ENCODE measurements at regions not wholly inside any gene's neighbourhood (a gene's known extent, or its start where the extent isn't known, plus 50 kb on each side); places are given as distances from the start of the nearest gene placed in this dataset.

DNA sequence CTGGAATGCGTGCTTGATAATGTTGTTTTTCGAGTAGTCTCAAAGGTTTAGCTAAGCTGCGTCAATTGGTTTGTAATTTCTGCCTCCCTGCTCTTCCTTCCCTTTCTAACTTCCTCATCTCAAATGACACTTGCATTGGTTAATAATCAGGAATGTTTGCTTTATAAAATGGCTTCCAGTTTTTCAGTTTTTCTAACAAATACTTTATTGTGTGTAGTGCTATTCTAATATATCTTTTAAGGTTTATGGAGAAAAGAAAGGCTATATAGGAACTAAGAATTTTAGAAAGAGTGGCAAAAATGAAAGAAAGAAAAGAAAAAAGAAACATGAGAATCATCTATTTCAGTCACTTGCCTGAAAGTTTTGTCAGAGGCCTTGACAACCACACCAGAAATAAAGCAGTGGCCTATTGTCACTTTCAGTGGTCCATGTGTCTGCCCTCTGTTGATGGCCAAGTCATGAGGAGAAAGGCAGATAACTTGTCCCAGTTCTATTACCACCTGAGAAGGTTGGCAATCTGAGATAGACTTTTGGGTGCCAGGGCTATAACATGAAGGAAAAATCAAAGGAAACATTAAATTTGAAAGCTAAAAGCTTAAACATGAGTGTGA lies 221.9 kb upstream of the KITLG start:
- DNase-seq, result no peak

DNA sequence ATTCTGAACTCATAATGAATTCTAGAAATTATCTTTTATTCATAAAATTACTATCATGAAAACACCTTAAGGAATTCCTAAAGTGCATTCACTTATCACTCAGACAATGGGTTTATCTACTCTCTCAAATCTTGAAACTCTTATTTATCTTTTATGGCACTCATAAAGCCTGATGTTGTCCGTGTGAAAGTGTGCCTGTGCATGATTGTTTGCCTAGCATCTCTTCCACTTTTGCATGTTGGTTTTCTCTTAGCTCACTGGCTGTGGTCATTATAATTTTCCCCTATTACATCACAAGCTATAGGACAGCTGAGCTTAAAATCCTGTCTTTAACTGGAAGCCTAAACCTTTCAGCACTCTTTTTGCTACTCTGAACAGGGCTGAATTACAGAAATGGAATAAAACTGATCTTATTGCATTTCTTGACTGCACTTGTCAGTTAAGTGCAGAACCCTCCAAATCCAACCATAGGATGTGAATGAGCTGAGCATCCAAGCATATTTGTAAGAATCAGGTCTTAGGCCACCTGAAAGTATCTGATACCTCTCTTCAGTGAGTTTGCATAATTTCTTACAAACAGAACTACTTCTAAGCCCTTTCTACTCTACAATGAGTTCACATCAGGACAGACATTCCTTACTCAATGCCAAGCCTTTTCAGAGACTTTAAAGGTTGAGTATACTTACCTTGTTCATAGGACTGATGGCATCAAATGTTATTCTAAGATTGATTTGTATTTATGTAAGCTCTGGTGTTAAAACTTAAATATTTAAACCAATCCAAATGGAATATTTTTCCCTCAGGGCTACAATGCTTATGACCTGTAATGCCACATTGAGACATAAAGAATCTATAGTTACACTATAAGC lies 221.2 kb upstream of the KITLG start:
- DNase-seq, result no peak

DNA sequence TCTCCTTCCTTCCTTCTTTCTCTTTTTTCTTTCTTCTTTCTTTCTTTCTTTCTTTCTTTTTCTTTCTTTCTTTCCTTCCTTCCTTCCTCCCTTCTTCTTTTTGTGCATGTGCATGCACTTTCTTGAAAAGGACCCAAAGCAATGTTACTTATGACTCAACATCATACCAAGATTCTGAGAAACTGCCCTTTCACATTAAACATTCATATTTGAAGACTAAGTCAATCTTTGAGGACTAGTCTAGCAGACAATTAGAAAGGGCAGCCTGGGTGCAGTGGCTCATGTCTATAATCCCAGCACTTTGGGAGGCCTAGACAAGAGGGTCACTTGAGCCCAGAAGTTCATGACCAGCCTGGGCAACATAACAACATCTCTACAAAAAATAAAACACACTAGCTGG lies 212.8 kb upstream of the KITLG start:
- DNase-seq, result no peak

DNA sequence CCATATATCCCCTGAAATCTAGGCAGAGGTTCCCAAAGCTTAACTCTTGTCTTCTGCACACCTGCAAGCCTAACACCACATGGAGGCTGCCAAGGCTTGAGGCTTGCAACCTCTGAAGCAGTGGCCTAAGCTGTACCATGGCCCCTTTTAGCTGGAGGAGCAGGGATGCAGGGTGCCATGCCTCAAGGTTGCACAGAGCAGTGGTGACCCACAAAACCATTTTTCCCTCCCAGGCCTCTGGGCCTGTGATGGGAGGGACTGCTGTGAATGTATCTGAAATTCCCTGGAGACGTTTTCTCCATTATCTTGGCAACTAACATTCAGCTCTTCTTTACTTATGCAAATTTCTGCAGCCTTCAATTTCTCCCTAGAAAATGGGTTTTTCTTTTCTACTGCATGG lies 210.0 kb upstream of the KITLG start:
- DNase-seq, result no peak

DNA sequence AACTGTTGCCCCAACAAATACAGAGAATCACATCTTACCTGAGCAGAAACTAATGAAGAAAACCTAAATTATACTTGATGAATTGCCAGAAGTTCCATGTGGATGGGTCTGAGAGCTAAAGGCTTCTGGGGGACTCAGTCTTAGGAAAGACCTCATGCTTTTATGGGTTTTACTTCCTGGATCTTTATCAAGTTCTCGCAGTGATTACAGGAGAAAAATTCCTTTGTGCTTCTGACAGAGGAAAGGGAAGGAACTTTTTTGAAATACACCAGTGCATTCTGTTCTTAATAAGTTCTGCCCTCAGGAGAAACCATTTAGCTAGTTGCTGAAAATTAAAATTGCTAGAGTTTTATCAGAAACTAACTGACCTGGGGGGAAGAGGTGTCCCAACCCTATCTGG lies 203.9 kb upstream of the KITLG start:
- DNase-seq, result no peak

DNA sequence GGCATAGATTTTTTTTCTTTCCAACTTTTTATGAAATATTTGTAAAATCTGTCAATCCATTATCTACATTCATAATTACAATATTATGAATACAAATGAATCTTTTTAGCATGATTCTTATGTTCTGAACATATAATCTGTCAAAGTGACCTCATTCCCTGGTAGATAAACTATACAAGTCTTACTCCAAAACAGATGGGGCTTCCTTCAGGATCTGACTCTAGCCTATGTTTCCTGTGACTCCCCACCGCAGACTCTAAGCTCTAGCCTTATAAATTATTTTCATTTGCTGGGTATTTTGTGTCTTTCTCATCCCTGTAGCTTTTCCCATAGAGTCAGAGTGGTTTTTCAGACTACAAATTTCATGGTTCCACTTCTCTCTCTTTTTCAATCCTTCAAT lies 202.1 kb upstream of the KITLG start:
- DNase-seq, result no peak

DNA sequence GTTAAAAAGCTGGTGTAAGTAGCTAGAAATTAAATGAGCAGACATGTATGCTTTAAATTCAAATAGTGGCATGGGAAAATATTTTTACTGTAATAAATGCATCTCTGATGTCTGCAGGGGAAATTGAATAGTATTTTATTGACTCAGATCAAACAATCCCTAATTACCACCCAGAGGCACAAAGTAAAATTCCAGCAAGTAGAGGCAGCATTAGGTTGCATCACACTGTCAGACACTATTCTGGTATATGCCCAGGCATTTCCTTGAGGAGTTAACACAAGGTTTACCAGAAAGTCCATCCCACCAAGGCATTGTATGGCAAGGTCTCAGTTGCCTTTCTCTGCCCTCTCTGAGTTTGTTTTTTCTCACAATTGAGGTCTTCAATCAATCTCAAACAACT lies 201.6 kb upstream of the KITLG start:
- DNase-seq, result no peak

DNA sequence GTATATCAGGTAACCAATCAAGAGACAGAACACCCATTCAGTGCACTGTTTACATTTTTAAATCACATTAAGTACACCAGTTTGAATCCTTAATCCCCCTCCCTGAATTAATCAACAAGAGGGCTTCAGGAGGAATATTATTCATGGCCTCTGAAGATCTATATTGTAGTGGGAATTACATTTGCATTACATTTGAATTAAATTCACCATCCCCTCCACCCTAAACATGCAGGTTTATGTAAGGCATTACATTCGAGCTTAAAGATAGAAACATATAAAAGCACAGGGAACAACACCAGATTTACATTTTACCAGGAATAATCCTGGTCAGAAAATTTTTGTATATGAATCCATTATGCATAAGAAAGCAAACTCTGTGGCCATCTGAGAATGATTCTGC lies 197.8 kb upstream of the KITLG start:
- no peak for DNase-seq

DNA sequence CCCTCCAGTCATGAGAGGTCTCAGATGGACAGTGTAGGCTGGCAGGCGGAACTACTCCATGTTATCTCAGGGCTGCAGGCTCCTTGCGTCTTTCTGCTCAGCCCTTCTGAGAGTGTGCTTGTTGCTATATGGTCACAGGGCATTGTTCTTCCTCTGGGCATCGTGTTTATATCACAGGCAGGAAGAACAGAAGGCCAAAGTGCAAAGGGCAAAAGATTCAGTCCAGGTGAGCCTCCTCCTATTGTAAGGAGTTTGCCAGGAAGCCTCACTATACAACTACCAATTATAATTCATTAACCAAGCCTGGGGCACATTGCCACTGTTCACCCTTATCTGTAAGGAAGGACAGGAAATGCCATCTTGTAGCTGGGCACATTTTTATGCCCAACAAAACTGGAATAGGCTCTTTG lies 195.5 kb upstream of the KITLG start:
- no peak for DNase-seq

DNA sequence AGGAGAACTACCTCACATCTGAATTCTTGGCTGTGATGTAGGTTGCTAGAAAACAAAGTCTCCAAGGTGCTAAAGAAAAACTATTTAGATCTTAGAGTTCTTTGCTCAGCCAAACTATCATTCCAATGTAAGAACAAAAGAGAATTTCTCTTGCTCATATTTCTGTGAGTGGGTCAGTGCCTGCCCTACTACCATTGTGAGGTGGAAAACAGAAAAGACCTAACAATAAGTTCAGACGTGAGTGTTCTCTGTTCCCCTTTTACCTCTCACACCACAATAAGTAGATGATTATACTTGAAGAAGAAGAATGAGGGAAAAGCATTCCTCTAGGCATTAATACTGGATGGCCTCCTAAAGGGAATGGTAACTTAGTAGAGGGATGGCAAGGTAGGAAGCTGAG lies 187.4 kb upstream of the KITLG start:
- no peak for DNase-seq

DNA sequence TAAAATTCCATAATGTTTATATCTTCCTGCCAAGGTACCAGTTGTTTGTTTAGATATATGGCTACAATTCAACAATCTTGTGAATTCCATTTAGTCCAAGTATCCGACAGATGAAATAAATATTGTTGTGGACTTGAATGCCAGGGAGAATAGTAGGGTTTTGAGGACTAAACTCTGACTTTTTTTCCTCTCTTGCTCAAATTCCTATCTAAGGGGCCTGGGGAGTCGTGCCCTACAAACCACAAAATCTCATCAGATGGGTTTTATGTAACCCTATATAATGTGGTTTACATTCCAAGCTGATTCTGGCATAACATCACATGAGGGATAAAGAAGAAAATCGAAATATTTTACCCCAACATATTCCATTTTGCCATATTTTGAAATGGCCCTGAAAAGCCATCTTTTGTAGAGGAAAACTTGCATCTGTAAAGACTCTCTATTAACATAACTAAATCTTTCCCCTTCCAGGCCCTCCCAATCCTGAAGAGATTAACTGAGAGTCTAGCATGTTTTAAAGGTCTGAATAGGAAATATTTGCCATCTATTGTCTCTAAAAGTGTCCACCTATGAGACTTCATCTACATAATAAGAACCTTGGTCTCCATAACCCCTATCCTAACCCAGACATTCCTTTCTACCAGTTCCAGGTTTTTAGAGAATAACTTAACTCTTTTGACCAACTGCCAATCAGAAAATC lies 184.7 kb upstream of the KITLG start:
- no peak for DNase-seq

DNA sequence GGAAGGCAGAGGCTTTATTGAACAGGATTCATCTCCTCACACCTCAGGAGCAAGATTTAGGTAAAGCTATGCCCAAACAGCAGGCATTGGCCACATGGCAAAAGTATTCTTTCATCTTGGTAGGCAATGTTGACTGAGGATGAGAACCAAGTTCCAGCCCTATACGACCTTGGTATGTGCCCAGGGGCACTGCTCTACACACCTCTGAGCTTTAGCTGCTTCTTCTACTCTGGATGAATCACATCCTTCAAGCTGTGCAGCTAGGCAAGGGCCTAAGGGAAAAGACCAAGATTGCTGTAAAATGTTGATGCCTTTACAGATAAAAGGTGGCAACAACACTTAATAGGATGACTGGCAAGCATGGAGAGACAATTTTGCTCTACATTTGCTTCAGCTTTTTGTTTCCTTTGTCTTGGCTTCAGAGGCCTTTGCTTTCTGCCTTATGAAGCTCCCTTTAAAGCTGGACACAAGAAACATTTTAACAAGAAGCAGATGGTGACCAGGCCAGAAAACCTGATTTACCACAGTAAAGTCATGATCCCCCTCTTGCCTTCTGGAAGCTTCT lies 183.3 kb upstream of the KITLG start:
- DNase-seq, result no peak

DNA sequence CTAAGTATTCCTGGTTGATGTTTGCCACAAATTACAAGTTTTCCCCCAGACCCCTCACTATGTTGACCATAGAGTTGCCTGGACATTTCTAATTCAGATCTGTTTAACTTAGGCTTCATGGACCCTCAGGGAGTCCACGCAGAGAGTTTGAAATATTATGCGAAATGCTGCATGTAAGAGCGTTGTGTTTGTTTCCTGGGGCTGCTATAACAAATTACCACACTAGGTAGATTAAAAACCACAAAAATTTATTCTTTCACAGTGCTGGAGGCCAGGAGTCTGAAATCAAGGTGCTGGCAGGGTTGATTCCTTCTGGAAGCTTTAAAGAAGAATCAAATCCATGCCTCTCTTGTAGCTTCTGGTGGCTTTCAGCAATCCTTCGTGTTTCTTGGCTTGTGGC lies 177.9 kb upstream of the KITLG start:
- DNase-seq, result no peak

DNA sequence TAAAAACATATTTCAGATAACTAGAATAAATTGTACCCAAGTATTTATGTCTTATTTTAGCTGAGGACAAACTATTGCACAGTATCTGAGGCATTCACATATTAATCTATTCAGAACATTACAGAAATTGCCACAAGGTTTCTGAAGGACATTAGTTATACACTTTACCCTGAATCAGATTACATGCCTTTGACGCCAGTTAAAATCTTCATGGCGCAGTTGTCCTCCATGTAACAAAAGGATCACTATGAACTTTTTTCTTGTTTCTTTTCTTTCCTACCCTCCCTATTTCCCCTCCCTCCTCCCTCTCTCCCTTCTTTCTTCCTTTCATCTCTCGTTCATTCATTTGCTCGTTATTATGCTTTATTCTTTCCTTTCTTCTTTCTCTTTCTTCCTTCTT lies 176.6 kb upstream of the KITLG start:
- no peak for DNase-seq

DNA sequence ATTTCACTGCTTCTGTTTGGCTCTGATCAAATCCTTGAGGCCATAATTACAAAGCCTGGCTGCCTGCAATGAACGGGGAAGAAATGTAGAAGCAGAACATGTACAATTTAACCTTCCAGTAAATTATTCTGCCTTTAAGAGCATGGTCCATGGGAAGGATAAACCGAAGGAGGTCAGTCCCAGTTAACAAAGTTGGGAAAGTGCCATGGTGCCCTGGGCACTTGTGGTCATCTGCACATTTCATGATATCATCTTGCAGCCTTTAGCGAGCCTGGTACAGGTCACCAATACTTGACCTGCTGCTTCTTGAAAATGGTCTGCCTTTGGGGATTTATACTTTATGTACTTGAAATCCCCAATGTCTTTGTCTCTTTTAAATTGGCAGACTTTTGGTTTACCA lies 175.9 kb upstream of the KITLG start:
- DNase-seq, result no peak

DNA sequence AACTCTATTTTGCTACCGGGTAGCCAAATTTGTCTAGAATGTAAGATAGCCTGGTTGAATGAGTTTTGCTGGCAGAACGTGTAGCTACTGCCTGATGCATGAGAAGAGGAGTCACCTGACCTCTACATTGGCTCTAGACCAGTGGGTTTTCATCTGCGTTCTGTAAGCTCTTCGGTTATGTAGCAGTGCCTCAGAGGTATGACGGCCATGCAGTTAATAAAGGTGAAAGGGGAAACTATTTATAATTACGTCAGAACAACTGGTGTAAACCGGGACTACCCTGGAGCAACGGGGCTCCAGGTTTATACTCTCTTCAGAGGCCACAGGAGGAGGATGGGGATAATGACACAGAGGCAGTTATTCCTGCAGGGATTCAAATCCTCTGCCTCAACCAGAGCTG lies 173.4 kb upstream of the KITLG start:
- DNase-seq, result no peak

DNA sequence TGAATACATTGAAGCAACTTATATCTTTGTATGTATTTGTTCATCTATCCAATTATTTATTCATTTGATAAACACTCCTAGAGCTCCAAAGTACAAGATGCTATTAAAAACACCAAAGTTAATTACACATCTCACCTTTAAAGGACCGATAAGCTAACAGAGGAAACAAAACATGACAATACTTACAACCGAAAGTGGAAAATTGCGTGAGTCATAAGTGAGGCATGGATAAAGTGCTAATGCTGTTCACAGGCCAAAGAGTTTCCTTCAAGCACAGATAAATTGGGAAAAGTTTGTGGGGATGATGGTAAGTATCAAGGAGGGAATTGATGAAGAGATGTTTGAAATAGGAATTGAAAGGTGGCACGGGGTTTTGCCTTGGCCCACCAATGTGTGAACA lies 172.8 kb upstream of the KITLG start:
- DNase-seq, result no peak

DNA sequence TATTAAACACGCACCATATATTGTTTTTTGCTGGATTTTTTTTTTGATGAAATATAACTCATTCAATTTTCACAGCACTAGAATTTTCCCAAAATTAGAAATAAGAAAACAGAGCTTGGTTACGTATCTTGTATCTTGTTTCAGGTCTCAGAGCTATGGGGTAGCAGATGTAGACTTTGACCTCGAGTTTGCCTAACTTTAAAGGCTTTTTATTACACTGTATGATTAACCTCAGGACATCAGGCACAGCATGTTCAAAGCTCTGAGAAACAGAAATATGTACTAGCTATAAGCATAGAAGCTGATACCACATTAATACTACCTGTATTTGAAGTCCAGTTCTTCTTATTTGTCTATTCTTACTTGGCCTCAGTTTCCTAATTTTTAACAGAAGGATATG lies 171.9 kb upstream of the KITLG start:
- no peak for DNase-seq

DNA sequence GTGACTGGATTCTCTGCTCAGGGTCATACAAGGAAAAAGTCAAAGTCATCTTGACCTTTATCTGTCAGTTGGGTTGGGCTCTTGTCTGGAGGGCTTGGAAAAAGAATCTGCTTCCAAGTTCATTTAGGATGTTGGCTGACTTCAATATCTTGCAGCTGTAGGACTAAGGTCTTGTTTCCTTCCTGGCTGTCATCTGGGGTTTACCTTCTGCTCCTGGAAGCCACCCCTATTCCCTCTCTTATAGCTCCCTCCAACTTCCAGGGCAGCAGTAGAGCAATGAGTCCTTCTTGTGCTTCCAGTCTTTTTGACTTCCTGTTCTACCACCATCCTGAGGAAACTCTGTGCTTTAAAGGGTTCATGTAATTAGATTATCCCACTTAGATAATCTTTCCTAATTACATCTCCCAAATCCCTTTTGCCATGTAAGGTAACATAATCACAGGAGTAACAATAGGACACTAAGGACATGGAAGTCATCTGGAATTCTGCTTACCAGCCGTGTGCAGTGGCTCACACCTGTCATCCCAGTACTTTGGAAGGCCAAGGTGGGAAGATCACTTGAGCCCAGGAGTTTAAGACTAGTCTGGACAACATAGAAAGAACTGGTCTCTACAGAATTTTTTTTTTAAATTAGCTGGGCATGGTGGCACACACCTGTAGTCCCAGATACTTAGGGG lies 170.7 kb upstream of the KITLG start:
- DNase-seq, result no peak

DNA sequence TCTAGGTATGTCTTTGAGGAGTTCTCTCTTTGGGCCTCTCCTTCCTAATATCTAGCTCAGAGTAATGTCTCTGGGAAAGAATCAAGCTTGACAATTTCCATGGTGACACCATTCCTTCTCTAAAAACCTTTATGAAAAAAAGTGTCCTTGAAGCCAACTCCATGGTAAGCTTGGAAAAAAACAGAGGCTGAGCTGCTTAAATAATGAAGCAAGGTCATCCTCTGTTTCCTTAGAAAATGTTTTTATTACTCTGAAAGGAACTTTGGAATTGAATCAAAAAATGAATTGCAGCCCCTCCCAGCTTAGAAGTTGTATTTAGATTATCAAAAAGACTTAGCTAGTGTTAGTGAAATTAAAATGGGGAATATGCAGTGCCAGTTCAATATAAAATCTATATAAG lies 166.1 kb upstream of the KITLG start:
- DNase-seq, result no peak

DNA sequence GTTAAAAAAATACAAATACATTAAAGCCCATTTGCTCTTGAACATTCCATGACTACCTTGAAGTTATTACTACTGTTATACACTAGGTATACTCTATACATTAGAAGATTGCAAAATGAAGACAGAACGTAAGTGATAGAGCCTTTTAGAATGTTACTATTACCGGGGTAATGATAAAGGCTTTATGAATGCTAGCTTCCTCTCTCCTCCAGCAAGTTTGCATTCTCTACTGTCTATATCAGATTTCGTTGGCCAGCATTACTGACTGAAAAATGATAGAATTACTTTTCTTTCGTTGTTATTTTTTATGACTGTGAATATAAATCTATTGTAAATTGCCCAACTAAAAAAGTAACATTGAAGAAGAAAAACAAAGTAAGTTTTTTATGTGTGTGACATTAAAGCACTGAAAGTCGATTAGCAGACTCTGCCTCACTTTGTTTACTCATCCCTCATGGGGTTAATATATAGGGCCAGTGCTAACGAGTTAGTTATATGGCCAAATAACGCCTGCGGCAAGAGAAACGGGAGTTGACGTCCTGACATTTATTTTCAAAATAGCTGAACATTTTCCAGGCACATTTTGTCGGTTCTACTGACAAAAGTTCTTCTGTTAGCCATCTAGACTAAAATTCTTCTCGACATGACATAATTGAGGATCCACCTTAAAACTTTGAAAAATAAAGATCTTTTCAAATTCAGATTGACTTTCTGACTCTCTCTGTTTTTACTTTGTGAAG lies 163.8 kb upstream of the KITLG start:
- no peak for DNase-seq

DNA sequence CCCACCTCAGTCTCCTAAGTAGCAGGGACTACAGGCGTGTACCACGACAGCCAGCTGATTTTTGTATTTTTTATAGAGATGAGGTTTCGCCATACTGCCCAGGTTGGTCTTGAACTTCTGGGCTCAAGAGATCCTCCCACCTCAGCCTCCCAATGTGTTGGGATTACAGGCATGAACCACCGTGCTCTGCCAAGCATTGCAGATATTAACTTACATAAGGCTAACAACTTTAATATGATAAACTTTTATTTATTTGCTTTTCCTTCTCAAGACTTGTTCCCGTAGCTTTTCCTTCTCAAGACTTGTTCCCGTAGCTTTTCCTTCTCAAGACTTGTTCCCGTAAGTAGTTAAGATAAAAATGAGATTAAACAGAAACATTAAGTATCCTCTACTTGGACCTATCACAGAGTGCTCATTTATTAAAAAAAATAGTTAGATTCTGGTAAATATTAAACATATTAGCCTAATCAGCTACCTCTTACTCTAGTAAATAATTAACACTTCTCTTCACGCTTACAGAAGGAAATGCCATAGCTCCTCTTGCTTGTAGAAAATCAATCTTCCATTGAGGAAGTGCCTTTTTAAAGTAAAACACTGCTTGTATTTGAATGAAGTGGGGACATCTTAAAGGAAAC lies 157.7 kb upstream of the KITLG start:
- no peak for DNase-seq
